Sigmoid colon (tissue), 6 donors: ENCODE measurements at regions not wholly inside any gene's neighbourhood (a gene's known extent, or its start where the extent isn't known, plus 50 kb on each side); places are given as distances from the start of the nearest gene placed in this dataset.

Source experiments
- DNase-seq: peaks from one replicate; pipeline ENCODE4 v3.0.0-alpha.2; 2019
- H3K27ac ChIP-seq, 4 donors: fragments of 200-600 bp; sonication (generic); one replicate each; pipeline ENCODE4 v1.5.1; 2016 to 2019; ENCODE audit warnings: mild to moderate bottlenecking in 1 of 4
- H3K27me3 ChIP-seq, 3 donors: fragments of 200-600 bp; sonication (generic); one replicate each; pipeline ENCODE4 v1.5.1; 2019; ENCODE audit warnings: mild to moderate bottlenecking in 1 of 3
- H3K36me3 ChIP-seq, 4 donors: fragments of 200-600 bp; sonication (generic); one replicate each; pipeline ENCODE4 v1.5.1; 2016 to 2019
- H3K4me1 ChIP-seq, 4 donors: fragments of 200-600 bp; sonication (generic); one replicate each; pipeline ENCODE4 v1.5.1; 2017 to 2019
- H3K4me3 ChIP-seq, 4 donors: fragments of 200-600 bp; sonication (generic); one replicate each; pipeline ENCODE4 v1.5.1; 2017 to 2019; ENCODE audit warnings: mild to moderate bottlenecking in 2 of 4, moderate library complexity in 1 of 4
- H3K9me3 ChIP-seq, 4 donors: fragments of 200-600 bp in 3 of 4; sonication (generic) in 3 of 4; one replicate each; pipeline versions ENCODE4 v1.5.1 to v1.6.1; 2013 to 2019
- CTCF ChIP-seq, 4 experiments: fragments of 450-650 bp in 3 of 4; fragments of 200-600 bp in 1 of 4; IDR thresholded peaks; one replicate each; pipeline ENCODE4 v1.5.1; 2016 to 2019; ENCODE audit warnings: antibody characterized with exemption in 4 of 4, mild to moderate bottlenecking in 3 of 4, moderate library complexity in 2 of 4
- EP300 ChIP-seq, 4 donors: sonication (generic); formaldehyde crosslinking; IDR thresholded peaks; one replicate each; pipeline ENCODE4 v1.6.1; 2017; ENCODE audit warnings: antibody characterized with exemption in 4 of 4
- POLR2A ChIP-seq, 2 donors: fragments of 450-650 bp; IDR thresholded peaks; one replicate each; pipeline ENCODE4 v1.6.1; 2016; ENCODE audit warnings: antibody characterized with exemption in 2 of 2, mild to moderate bottlenecking in 2 of 2, moderate library complexity in 2 of 2
- POLR2AphosphoS5 ChIP-seq, 4 donors: sonication (generic); formaldehyde crosslinking; IDR thresholded peaks; one replicate each; pipeline ENCODE4 v1.6.1; 2017; ENCODE audit warnings: antibody characterized with exemption in 4 of 4
- WGBS, 2 donors: extraction: QIAGEN DNeasy Blood & Tissue Kit; methylation state at CpG; one replicate each; pipeline ENCODE4 v1.1.7; 2013; 5-methylcytosine and 5-hydroxymethylcytosine counted together
- intact Hi-C: fragments of 100-400 bp; cut with DNase I; formaldehyde crosslinking; loops from one replicate; pipeline ENCODE4 v1.15.1; 2023
- donor health status: healthy with polysubstance abuse.
- donor health status: healthy.

GRCh38 chr3:36295296-36295695 is 85.0 kb upstream of the STAC start:
- H3K4me3 ChIP-seq = no peak overlapping the region
- H3K27ac ChIP-seq = no peak overlapping the region
- DNase-seq = no peak
- no peaks in the 10 kb centered on the region for H3K27me3 ChIP-seq
- no peaks in the 10 kb centered on the region for H3K4me1 ChIP-seq
- no peak for TF ChIP-seq POLR2A (IDR thresholded peaks at IDR 0.05)
- no peak for TF ChIP-seq CTCF (IDR thresholded peaks at IDR 0.05)
- no peak for TF ChIP-seq EP300 (IDR thresholded peaks at IDR 0.05)
- TF ChIP-seq POLR2AphosphoS5 (IDR thresholded peaks at IDR 0.05) = no peak
- H3K9me3 ChIP-seq = no peaks in the 10 kb centered on the region
- no peaks in the 10 kb centered on the region for H3K36me3 ChIP-seq
- intact Hi-C loops = no loop called here

GRCh38 chr3:36297195-36297594 is 83.1 kb upstream of the STAC start:
- no peaks in the 10 kb centered on the region for H3K9me3 ChIP-seq
- TF ChIP-seq POLR2A (IDR thresholded peaks at IDR 0.05) (no peak), POLR2AphosphoS5 (IDR thresholded peaks at IDR 0.05) (no peak), CTCF (IDR thresholded peaks at IDR 0.05) (no peak), EP300 (IDR thresholded peaks at IDR 0.05) (no peak)
- intact Hi-C loops = no loop called here
- no peak overlapping the region for H3K4me3 ChIP-seq
- DNase-seq = no peak
- no peak overlapping the region for H3K27ac ChIP-seq
- no peaks in the 10 kb centered on the region for H3K4me1 ChIP-seq
- 83 to 84% methylated on average over 3 of the region's 3 CpGs for WGBS, 2 donors
- H3K27me3 ChIP-seq = no peaks in the 10 kb centered on the region
- no peaks in the 10 kb centered on the region for H3K36me3 ChIP-seq

- Histone ChIP-seq H3K36me3 (no peaks in the 10 kb centered on the region), H3K27ac (no peak overlapping the region), H3K27me3 (no peaks in the 10 kb centered on the region), H3K4me3 (no peak overlapping the region), H3K9me3 (no peaks in the 10 kb centered on the region), H3K4me1 (no peaks in the 10 kb centered on the region)
- TF ChIP-seq POLR2A (IDR thresholded peaks at IDR 0.05) (no peak), EP300 (IDR thresholded peaks at IDR 0.05) (no peak), POLR2AphosphoS5 (IDR thresholded peaks at IDR 0.05) (no peak), CTCF (IDR thresholded peaks at IDR 0.05) (no peak)
- 89 to 94% methylated on average over 1 of the region's 1 CpG for WGBS, 2 donors
- intact Hi-C loops = no loop called here
- no peak for DNase-seq
Measured at GRCh38 chr3:36298188-36298587, 82.1 kb upstream of the STAC start.

- no peaks in the 10 kb centered on the region for H3K4me1 ChIP-seq
- DNase-seq = no peak
- H3K36me3 ChIP-seq = no peaks in the 10 kb centered on the region
- 37 to 55% methylated on average over 1 of the region's 1 CpG for WGBS, 2 donors
- intact Hi-C loops = no loop called here
- H3K27me3 ChIP-seq = no peaks in the 10 kb centered on the region
- TF ChIP-seq POLR2AphosphoS5 (IDR thresholded peaks at IDR 0.05) = no peak
- TF ChIP-seq CTCF (IDR thresholded peaks at IDR 0.05) = no peak
- H3K4me3 ChIP-seq = no peak overlapping the region
- no peaks in the 10 kb centered on the region for H3K9me3 ChIP-seq
- no peak overlapping the region for H3K27ac ChIP-seq
Measured at GRCh38 chr3:36302158-36302509, 78.2 kb upstream of the STAC start.

GRCh38 chr3:36302626-36303025 is 77.7 kb upstream of the STAC start:
- no peak for DNase-seq
- Histone ChIP-seq H3K4me1 (no peaks in the 10 kb centered on the region), H3K4me3 (no peak overlapping the region), H3K36me3 (no peaks in the 10 kb centered on the region), H3K27me3 (no peaks in the 10 kb centered on the region), H3K9me3 (no peaks in the 10 kb centered on the region), H3K27ac (no peak overlapping the region)
- no peak for TF ChIP-seq POLR2A (IDR thresholded peaks at IDR 0.05)
- no peak for TF ChIP-seq POLR2AphosphoS5 (IDR thresholded peaks at IDR 0.05)
- no peak for TF ChIP-seq EP300 (IDR thresholded peaks at IDR 0.05)
- TF ChIP-seq CTCF (IDR thresholded peaks at IDR 0.05) = no peak
- intact Hi-C loops = no loop called here
- 68 to 84% methylated on average over 1 of the region's 1 CpG for WGBS, 2 donors
